Mesodermal cell (in vitro differentiated cells): ENCODE measurements at regions not wholly inside any gene's neighbourhood (a gene's known extent, or its start where the extent isn't known, plus 50 kb on each side); places are given as distances from the start of the nearest gene placed in this dataset.
"Not testable (repeated sequence)": the region's sequence is repeated elsewhere in the genome, so short reads cannot be mapped to it uniquely, and the experiment has no call there.

Experiments used
- H3K27ac ChIP-seq: 2 replicates; pipeline ENCODE4 v1.7.0; 2013; ENCODE audit warnings: mild to moderate bottlenecking, low read depth, low read length, moderate library complexity; ENCODE audit not compliant: severe bottlenecking
- H3K36me3 ChIP-seq: 2 replicates; pipeline ENCODE4 v1.7.1; 2013; ENCODE audit warnings: mild to moderate bottlenecking, low read length, moderate library complexity; ENCODE audit not compliant: control insufficient read depth, insufficient read depth
- H3K4me1 ChIP-seq: one replicate; pipeline ENCODE4 v1.7.1; 2013; ENCODE audit warnings: mild to moderate bottlenecking, low read length; ENCODE audit not compliant: insufficient read depth, control insufficient read depth, poor library complexity, severe bottlenecking
- H3K4me3 ChIP-seq: 2 replicates; pipeline ENCODE4 v1.7.0; 2013; ENCODE audit warnings: low read length, control low read depth, mild to moderate bottlenecking; ENCODE audit not compliant: insufficient read depth, poor library complexity, severe bottlenecking; ENCODE audit errors: extremely low read depth
- H3K9me3 ChIP-seq: 2 replicates; pipeline ENCODE4 v1.7.1; 2013; ENCODE audit warnings: mild to moderate bottlenecking, low read length, moderate library complexity; ENCODE audit not compliant: control insufficient read depth
- WGBS, 2 experiments: methylation state at CpG; one replicate each; pipeline ENCODE4 v1.1.5; 2013; ENCODE audit warnings: missing lambda C conversion rate in 2 of 2; ENCODE audit not compliant: insufficient coverage in 2 of 2; 5-methylcytosine and 5-hydroxymethylcytosine counted together

DNA sequence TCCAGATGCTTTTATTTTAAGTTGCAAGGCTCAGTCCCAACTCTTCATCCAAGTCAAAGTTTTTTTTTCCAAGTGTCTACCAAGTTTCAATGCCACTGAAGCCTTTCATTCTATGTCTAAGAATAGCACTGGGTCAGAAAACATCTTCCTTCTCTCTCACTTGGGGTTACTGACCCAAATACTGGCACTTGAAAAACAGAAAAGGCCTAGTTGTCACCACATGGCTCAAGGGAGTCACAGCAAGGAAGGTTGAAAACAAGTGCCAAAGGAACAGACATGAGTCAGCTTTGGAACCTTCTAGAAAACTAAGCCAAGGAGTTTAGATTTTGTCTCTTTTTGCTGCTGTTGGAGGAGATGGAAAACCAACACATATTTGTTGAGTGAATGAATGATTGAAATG is 146.5 kb downstream of the COPS8 start:
- no peak overlapping the region for H3K4me3 ChIP-seq
- H3K9me3 ChIP-seq, result no peaks in the 10 kb centered on the region
- H3K36me3 ChIP-seq, result no peaks in the 10 kb centered on the region
- peaks cover 14% of the 10 kb centered on the region for H3K4me1 ChIP-seq
- H3K27ac ChIP-seq, result no peak overlapping the region

GRCh38 chr2:237234268-237234667 is 148.6 kb downstream of the COPS8 start:
- Histone ChIP-seq H3K36me3 (no peaks in the 10 kb centered on the region), H3K27ac (no peak overlapping the region), H3K4me1 (no peaks in the 10 kb centered on the region), H3K4me3 (no peak overlapping the region), H3K9me3 (no peaks in the 10 kb centered on the region)
- 100% methylated on average over 2 of the region's 2 CpGs for WGBS, 2 experiments

- no peaks in the 10 kb centered on the region for H3K36me3 ChIP-seq
- H3K4me3 ChIP-seq, result no peak overlapping the region
- no peaks in the 10 kb centered on the region for H3K4me1 ChIP-seq
- H3K27ac ChIP-seq, result no peak overlapping the region
- H3K9me3 ChIP-seq, result peaks cover 7% of the 10 kb centered on the region
- 67 to 94% methylated on average over 2 to 3 of the region's 6 CpGs for WGBS, 2 experiments
Measured at GRCh38 chr2:237235383-237236095, 149.8 kb downstream of the COPS8 start.

GRCh38 chr2:237236188-237236587 is 150.5 kb downstream of the COPS8 start:
- H3K9me3 ChIP-seq, result peaks cover 12% of the 10 kb centered on the region
- 94 to 100% methylated on average over 2 of the region's 2 CpGs for WGBS, 2 experiments
- H3K27ac ChIP-seq, result no peak overlapping the region
- no peaks in the 10 kb centered on the region for H3K36me3 ChIP-seq
- H3K4me3 ChIP-seq, result no peak overlapping the region
- H3K4me1 ChIP-seq, result no peaks in the 10 kb centered on the region

- 100% methylated on average over 1 of the region's 3 CpGs; no CpG with 5 or more reads in 1 of the 2 experiments for WGBS, 2 experiments
- Histone ChIP-seq H3K9me3 (peaks cover 30% of the 10 kb centered on the region), H3K27ac (no peak overlapping the region), H3K4me1 (no peaks in the 10 kb centered on the region), H3K36me3 (no peaks in the 10 kb centered on the region), H3K4me3 (no peak overlapping the region)
Measured at GRCh38 chr2:237238249-237238648, 152.6 kb downstream of the COPS8 start.

- 100% methylated on average over 1 to 2 of the region's 5 CpGs for WGBS, 2 experiments
- peaks cover 30% of the 10 kb centered on the region for H3K9me3 ChIP-seq
- no peaks in the 10 kb centered on the region for H3K4me1 ChIP-seq
- H3K36me3 ChIP-seq, result no peaks in the 10 kb centered on the region
- no peak overlapping the region for H3K27ac ChIP-seq
- H3K4me3 ChIP-seq, result no peak overlapping the region
Measured at GRCh38 chr2:237240252-237240651, 154.6 kb downstream of the COPS8 start.

DNA sequence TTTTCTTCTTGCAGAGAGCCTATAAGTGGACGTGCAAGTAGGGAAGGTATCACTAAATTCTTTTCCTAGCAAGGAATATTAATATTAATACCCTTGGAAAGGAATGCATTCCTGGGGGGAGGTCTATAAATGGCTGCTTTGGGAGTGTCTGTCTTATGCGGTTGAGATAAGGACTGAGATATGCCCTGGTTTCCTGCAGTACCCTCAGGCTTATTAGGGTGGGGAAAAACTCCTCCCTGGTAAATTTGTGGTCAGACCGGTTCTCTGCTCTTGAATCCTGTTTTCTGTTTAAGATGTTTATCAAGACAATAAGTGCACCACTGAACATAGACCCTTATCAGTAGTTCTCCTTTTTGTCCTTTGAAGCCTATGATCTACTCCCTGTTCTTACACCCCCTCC is 155.2 kb downstream of the COPS8 start:
- H3K36me3 ChIP-seq, H3K4me1 ChIP-seq, H3K4me3 ChIP-seq, H3K27ac ChIP-seq: not testable (repeated sequence)
- peaks cover 30% of the 10 kb centered on the region for H3K9me3 ChIP-seq
- WGBS, 2 experiments, result 100% methylated on average over 1 of the region's 3 CpGs; no CpG with 5 or more reads in 1 of the 2 experiments

- H3K27ac ChIP-seq, result no peak overlapping the region
- H3K4me1 ChIP-seq, result no peaks in the 10 kb centered on the region
- no peaks in the 10 kb centered on the region for H3K36me3 ChIP-seq
- WGBS, 2 experiments, result 100% methylated on average over 1 of the region's 1 CpG; no CpG with 5 or more reads in 1 of the 2 experiments
- H3K4me3 ChIP-seq, result no peak overlapping the region
- H3K9me3 ChIP-seq, result peaks cover 30% of the 10 kb centered on the region
Measured at GRCh38 chr2:237242091-237242536, 156.4 kb downstream of the COPS8 start.

- WGBS, 2 experiments, result 85 to 97% methylated on average over 1 to 2 of the region's 2 CpGs
Measured at GRCh38 chr2:237243487-237243886, 157.8 kb downstream of the COPS8 start.

GRCh38 chr2:237244178-237244577 is 158.5 kb downstream of the COPS8 start:
- H3K36me3 ChIP-seq, result no peaks in the 10 kb centered on the region
- no peak overlapping the region for H3K27ac ChIP-seq
- H3K4me1 ChIP-seq, result no peaks in the 10 kb centered on the region
- H3K4me3 ChIP-seq, result no peak overlapping the region
- peaks cover 30% of the 10 kb centered on the region for H3K9me3 ChIP-seq
- WGBS, 2 experiments, result 80 to 100% methylated on average over 1 to 2 of the region's 2 CpGs

More at GRCh38 chr2:237243487-237243886, 157.8 kb downstream of the COPS8 start:
- Histone ChIP-seq H3K9me3 (peaks cover 30% of the 10 kb centered on the region), H3K27ac (no peak overlapping the region), H3K4me1 (no peaks in the 10 kb centered on the region), H3K4me3 (no peak overlapping the region), H3K36me3 (no peaks in the 10 kb centered on the region)

DNA sequence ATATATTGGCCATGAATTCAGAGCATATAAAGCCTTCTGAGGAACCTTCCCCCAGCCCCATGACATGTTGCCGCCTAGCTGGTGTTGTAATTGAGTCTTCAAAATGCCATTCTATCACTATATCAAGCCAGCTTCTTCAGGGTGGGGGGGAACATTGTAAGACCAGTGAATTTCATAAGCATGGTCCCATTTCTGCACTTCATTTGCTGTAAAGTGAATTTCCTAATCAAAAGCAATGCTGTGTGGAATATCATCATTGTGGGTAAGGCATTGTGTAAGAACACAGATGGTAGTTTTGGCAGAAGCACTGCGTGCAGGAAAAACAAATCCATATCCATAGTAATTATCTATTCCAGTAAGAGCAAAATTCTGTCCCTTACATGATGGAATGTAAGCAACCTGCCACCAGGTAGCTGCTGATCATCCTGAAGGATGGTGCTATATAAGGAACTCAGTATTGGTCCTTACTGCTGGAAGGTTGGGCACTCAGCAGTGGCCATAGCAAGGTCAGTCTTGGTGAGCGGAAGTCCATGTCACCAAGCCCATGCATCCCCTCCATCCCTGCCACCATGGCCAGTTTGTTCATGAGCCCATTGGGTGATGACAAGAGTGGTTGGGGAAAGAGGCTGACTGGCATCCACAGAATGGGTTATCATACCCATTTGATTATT is 159.4 kb downstream of the COPS8 start:
- H3K27ac ChIP-seq, result no peak overlapping the region
- H3K4me3 ChIP-seq, result no peak overlapping the region
- peaks cover 25% of the 10 kb centered on the region for H3K9me3 ChIP-seq
- H3K4me1 ChIP-seq, result no peaks in the 10 kb centered on the region
- WGBS, 2 experiments, result no CpG with 5 or more reads among the region's 3 CpGs
- no peaks in the 10 kb centered on the region for H3K36me3 ChIP-seq
